HepG2 (cell line): ENCODE measurements at regions not wholly inside any gene's neighbourhood (a gene's known extent, or its start where the extent isn't known, plus 50 kb on each side); places are given as distances from the start of the nearest gene placed in this dataset.

Experiments
- ATAC-seq: fragments of 200-7000 bp; cut with Tn5 transposase; 3 replicates; pipeline ENCODE4 v1.9.1; 2020; ENCODE audit warnings: mild to moderate bottlenecking, moderate library complexity
- BruUV-seq: library from RNA; stranded (reverse); fragments of 400-500 nt; replicated peaks from 2 replicates; lab custom pipeline; 2021; lab: Mats Ljungman, UMichigan
- CTCF ChIA-PET: fragments of 300-600 bp; formaldehyde crosslinking; extraction: SDS; loops from one replicate; lab custom pipeline; 2021; ENCODE audit warnings: low total read pairs, inconsistent platforms, low intra/inter-chr PET ratio; lab: Yijun Ruan, JAX
- POLR2A ChIA-PET: fragments of 350-600 bp; sonication (Branson Sonifier 250); formaldehyde crosslinking; loops from one replicate; lab custom pipeline; 2020; ENCODE audit warnings: antibody characterized with exemption, inconsistent platforms; lab: Yijun Ruan, JAX
- DNase-seq: peaks from one replicate; pipeline ENCODE4 v3.0.0-alpha.2; 2015; ENCODE audit warnings: low spot score
- FAIRE-seq: peaks from 3 replicates; lab custom pipeline; 2011; peaks lifted over from hg19 to GRCh38; lab: Jason Lieb, UNC
- H2AFZ ChIP-seq: one replicate; pipeline ENCODE4 v1.6.1; 2011; ENCODE audit warnings: low read length, inconsistent platforms
- H3K27ac ChIP-seq: fragments of 300-600 bp; 3 replicates; pipeline ENCODE4 v1.8.0; 2011; ENCODE audit warnings: mixed run types, mild to moderate bottlenecking, mixed read lengths, low read length, inconsistent platforms; ENCODE audit not compliant: insufficient read depth; ENCODE audit errors: extremely low read length
- H3K27me3 ChIP-seq, 2 experiments: fragments of 200-600 bp in 1 of 2; 2 replicates in 1 of 2; 3 replicates in 1 of 2; pipeline versions ENCODE4 v1.6.0 to v1.8.0; 2011; ENCODE audit warnings: low read length in 2 of 2, mild to moderate bottlenecking in 2 of 2, moderate library complexity in 2 of 2, inconsistent platforms in 1 of 2; ENCODE audit not compliant: insufficient read depth in 2 of 2, control insufficient read depth in 1 of 2
- H3K36me3 ChIP-seq, 2 experiments: fragments of 200-600 bp in 1 of 2; replicated peaks in 1 of 2; 2 replicates in 1 of 2; 3 replicates in 1 of 2; pipeline versions ENCODE4 v1.5.1 to v1.8.0; 2011; ENCODE audit warnings: low read length in 2 of 2, inconsistent platforms in 1 of 2; ENCODE audit not compliant: insufficient read depth in 2 of 2, control insufficient read depth in 1 of 2
- H3K4me1 ChIP-seq: 2 replicates; pipeline ENCODE4 v1.5.1; 2012; ENCODE audit warnings: low read length, inconsistent platforms; ENCODE audit not compliant: insufficient read depth
- H3K4me2 ChIP-seq: 2 replicates; pipeline ENCODE4 v1.6.0; 2011; ENCODE audit warnings: low read depth, low read length, inconsistent platforms
- H3K4me3 ChIP-seq, 3 experiments: fragments of 200-600 bp in 1 of 3; sonication (generic), shearing (Covaris generic) in 1 of 3; replicated peaks in 1 of 3; 2 replicates each; pipeline ENCODE4 v1.5.1; 2011 to 2016; ENCODE audit warnings: low read length in 3 of 3, inconsistent platforms in 2 of 3, low read depth in 2 of 3, mild to moderate bottlenecking in 2 of 3, control low read depth in 1 of 3, mixed read lengths in 1 of 3; ENCODE audit not compliant: insufficient read depth in 1 of 3
- H3K79me2 ChIP-seq: one replicate; pipeline ENCODE4 v1.6.1; 2011; ENCODE audit warnings: low read length, inconsistent platforms; ENCODE audit not compliant: insufficient read depth
- H3K9ac ChIP-seq: 2 replicates; pipeline ENCODE4 v1.6.0; 2011; ENCODE audit warnings: mild to moderate bottlenecking, low read depth, low read length, inconsistent platforms; ENCODE audit not compliant: insufficient read depth
- H3K9me3 ChIP-seq: 2 replicates; pipeline ENCODE4 v1.5.1; 2012; ENCODE audit warnings: mild to moderate bottlenecking, low read length
- H4K20me1 ChIP-seq: 2 replicates; pipeline ENCODE4 v1.6.0; 2011; ENCODE audit warnings: inconsistent platforms, mild to moderate bottlenecking, low read length, moderate library complexity; ENCODE audit not compliant: insufficient read depth
- CHCHD3 ChIP-seq: sonication (generic); formaldehyde crosslinking; IDR thresholded peaks from 2 replicates; pipeline ENCODE4 v1.8.0; 2022; ENCODE audit warnings: mild to moderate bottlenecking, missing genetic modification reagents, moderate library complexity
- FOXA3 ChIP-seq: IDR thresholded peaks from 2 replicates; pipeline ENCODE4 v1.6.1; 2016; ENCODE audit warnings: missing genetic modification reagents, missing compliant biosample characterization
- HMGXB3 ChIP-seq: sonication (generic); formaldehyde crosslinking; IDR thresholded peaks from 2 replicates; pipeline ENCODE4 v1.4.0; 2020; ENCODE audit warnings: missing genetic modification reagents, borderline replicate concordance
- JUN ChIP-seq: sonication (generic); formaldehyde crosslinking; IDR thresholded peaks from 2 replicates; pipeline ENCODE4 v1.4.0; 2020; ENCODE audit warnings: mild to moderate bottlenecking, missing genetic modification reagents
- KLF9 ChIP-seq: IDR thresholded peaks from 2 replicates; pipeline ENCODE4 v1.6.1; 2016; ENCODE audit warnings: low read depth
- NFIB ChIP-seq: sonication (generic); formaldehyde crosslinking; IDR thresholded peaks from 2 replicates; pipeline ENCODE4 v1.9.0; 2021; ENCODE audit warnings: missing genetic modification reagents, mild to moderate bottlenecking, borderline replicate concordance
- REL ChIP-seq: sonication (generic); formaldehyde crosslinking; conservative IDR thresholded peaks from 2 replicates; pipeline ENCODE4 v1.8.0; 2022; ENCODE audit warnings: mild to moderate bottlenecking, missing genetic modification reagents, moderate library complexity
- SOX13 ChIP-seq, 3 experiments: fragments of 450-650 bp in 1 of 3; sonication (generic) in 1 of 3; formaldehyde crosslinking in 1 of 3; IDR thresholded peaks in 2 of 3; conservative IDR thresholded peaks in 1 of 3; 2 replicates each; pipeline versions ENCODE4 v1.5.0 to v1.6.1; 2016 to 2020; ENCODE audit warnings: antibody characterized with exemption in 1 of 3, mild to moderate bottlenecking in 1 of 3, missing compliant biosample characterization in 1 of 3, missing genetic modification reagents in 1 of 3, moderate library complexity in 1 of 3
- SP4 ChIP-seq: sonication (generic); formaldehyde crosslinking; IDR thresholded peaks from 2 replicates; pipeline ENCODE4 v1.8.1; 2023; ENCODE audit warnings: mild to moderate bottlenecking, missing genetic modification reagents
- ZNF335 ChIP-seq: sonication (generic); formaldehyde crosslinking; IDR thresholded peaks from 2 replicates; pipeline ENCODE4 v1.4.0; 2020; ENCODE audit warnings: missing genetic modification reagents
- ZNF446 ChIP-seq: sonication (generic); formaldehyde crosslinking; IDR thresholded peaks from 2 replicates; pipeline ENCODE4 v1.5.0; 2020; ENCODE audit warnings: mild to moderate bottlenecking, missing genetic modification reagents
- WGBS: methylation state at CpG from one replicate; pipeline ENCODE4 v1.1.6; 2017; ENCODE audit warnings: low lambda C conversion rate; 5-methylcytosine and 5-hydroxymethylcytosine counted together
- in situ Hi-C: cut with HindIII; loops from 2 replicates; pipeline ENCODE4 v1.10.0; 2017; ENCODE audit warnings: low pct_unique_long_range_greater_than_20kb; ENCODE audit not compliant: extremely low pct_ligation_motif_present
- intact Hi-C: fragments of 100-400 bp; cut with micrococcal nuclease; formaldehyde crosslinking; loops from one replicate; pipeline ENCODE4 v1.10.0; 2022; ENCODE audit not compliant: unreplicated experiment
- TF ChIP-seq, protein P1 (sequence below): sonication (generic); formaldehyde crosslinking; IDR thresholded peaks from 2 replicates; pipeline ENCODE4 v1.5.0; 2020; ENCODE audit warnings: mild to moderate bottlenecking, missing genetic modification reagents
- TF ChIP-seq, protein P2 (sequence below): sonication (generic); formaldehyde crosslinking; IDR thresholded peaks from 2 replicates; pipeline ENCODE4 v1.4.0; 2020; ENCODE audit warnings: mild to moderate bottlenecking, missing genetic modification reagents, borderline replicate concordance

- FAIRE-seq (no peak), DNase-seq (peak; percentile 2), ATAC-seq (no peak; the same call in 2 of the 3 replicates)
- Histone ChIP-seq H3K27ac (no peak overlapping the region), H3K9me3 (no peaks in the 10 kb centered on the region), H3K36me3 (no peaks in the 10 kb centered on the region), H3K9ac (no peak overlapping the region), H3K27me3 (no peaks in the 10 kb centered on the region), H3K4me1 (no peaks in the 10 kb centered on the region), H3K4me3 (no peak overlapping the region), H2AFZ (no peak overlapping the region), H3K4me2 (no peak overlapping the region), H3K79me2 (no peaks in the 10 kb centered on the region), H4K20me1 (no peaks in the 10 kb centered on the region)
- ChIA-PET POLR2A (no interaction called here), CTCF (no interaction called here)
- in situ Hi-C loops (loop anchor here (10.0 kb wide), 1 partner anchor 1289 kb away; no protein-coding TSS in a partner anchor), intact Hi-C loops (no loop called here)
- no TSS peak for BruUV-seq
- 15% methylated on average over 3 of the region's 3 CpGs for WGBS
- TF ChIP-seq, protein P1, sequence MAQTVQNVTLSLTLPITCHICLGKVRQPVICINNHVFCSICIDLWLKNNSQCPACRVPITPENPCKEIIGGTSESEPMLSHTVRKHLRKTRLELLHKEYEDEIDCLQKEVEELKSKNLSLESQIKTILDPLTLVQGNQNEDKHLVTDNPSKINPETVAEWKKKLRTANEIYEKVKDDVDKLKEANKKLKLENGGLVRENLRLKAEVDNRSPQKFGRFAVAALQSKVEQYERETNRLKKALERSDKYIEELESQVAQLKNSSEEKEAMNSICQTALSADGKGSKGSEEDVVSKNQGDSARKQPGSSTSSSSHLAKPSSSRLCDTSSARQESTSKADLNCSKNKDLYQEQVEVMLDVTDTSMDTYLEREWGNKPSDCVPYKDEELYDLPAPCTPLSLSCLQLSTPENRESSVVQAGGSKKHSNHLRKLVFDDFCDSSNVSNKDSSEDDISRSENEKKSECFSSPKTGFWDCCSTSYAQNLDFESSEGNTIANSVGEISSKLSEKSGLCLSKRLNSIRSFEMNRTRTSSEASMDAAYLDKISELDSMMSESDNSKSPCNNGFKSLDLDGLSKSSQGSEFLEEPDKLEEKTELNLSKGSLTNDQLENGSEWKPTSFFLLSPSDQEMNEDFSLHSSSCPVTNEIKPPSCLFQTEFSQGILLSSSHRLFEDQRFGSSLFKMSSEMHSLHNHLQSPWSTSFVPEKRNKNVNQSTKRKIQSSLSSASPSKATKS (CRISPR knock-in tag) = no peak
- TF ChIP-seq ZNF335 = no peak
- no peak for TF ChIP-seq SOX13 (IDR thresholded peaks at IDR 0.05)
- TF ChIP-seq SOX13 (CRISPR knock-in tag; conservative IDR thresholded peaks at IDR 0.05 in 1 of 2, IDR thresholded peaks at IDR 0.05 in 1 of 2) = no peak
- TF ChIP-seq ZNF446 (CRISPR knock-in tag) = no peak
- no peak for TF ChIP-seq SP4 (CRISPR knock-in tag)
- no peak for TF ChIP-seq KLF9 (CRISPR knock-in tag)
- no peak for TF ChIP-seq HMGXB3 (CRISPR knock-in tag)
- no peak for TF ChIP-seq CHCHD3 (CRISPR knock-in tag)
- no peak for TF ChIP-seq FOXA3 (CRISPR knock-in tag)
- TF ChIP-seq REL (CRISPR knock-in tag) = no peak
- no peak for TF ChIP-seq NFIB (CRISPR knock-in tag)
- TF ChIP-seq JUN = no peak
- TF ChIP-seq, protein P2, sequence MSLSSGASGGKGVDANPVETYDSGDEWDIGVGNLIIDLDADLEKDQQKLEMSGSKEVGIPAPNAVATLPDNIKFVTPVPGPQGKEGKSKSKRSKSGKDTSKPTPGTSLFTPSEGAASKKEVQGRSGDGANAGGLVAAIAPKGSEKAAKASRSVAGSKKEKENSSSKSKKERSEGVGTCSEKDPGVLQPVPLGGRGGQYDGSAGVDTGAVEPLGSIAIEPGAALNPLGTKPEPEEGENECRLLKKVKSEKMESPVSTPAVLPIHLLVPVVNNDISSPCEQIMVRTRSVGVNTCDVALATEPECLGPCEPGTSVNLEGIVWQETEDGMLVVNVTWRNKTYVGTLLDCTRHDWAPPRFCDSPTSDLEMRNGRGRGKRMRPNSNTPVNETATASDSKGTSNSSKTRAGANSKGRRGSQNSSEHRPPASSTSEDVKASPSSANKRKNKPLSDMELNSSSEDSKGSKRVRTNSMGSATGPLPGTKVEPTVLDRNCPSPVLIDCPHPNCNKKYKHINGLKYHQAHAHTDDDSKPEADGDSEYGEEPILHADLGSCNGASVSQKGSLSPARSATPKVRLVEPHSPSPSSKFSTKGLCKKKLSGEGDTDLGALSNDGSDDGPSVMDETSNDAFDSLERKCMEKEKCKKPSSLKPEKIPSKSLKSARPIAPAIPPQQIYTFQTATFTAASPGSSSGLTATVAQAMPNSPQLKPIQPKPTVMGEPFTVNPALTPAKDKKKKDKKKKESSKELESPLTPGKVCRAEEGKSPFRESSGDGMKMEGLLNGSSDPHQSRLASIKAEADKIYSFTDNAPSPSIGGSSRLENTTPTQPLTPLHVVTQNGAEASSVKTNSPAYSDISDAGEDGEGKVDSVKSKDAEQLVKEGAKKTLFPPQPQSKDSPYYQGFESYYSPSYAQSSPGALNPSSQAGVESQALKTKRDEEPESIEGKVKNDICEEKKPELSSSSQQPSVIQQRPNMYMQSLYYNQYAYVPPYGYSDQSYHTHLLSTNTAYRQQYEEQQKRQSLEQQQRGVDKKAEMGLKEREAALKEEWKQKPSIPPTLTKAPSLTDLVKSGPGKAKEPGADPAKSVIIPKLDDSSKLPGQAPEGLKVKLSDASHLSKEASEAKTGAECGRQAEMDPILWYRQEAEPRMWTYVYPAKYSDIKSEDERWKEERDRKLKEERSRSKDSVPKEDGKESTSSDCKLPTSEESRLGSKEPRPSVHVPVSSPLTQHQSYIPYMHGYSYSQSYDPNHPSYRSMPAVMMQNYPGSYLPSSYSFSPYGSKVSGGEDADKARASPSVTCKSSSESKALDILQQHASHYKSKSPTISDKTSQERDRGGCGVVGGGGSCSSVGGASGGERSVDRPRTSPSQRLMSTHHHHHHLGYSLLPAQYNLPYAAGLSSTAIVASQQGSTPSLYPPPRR (CRISPR knock-in tag) = no peak
Observed at GRCh38 chr2:59295524-59296162, 1054.5 kb upstream of the FANCL start.
